SK-N-MC (cell line): ENCODE measurements at regions not wholly inside any gene's neighbourhood (a gene's known extent, or its start where the extent isn't known, plus 50 kb on each side); places are given as distances from the start of the nearest gene placed in this dataset.

Source experiments
- EZH2 ChIP-seq: fragments of 200-600 bp; sonication (generic); IDR thresholded peaks from one replicate; pipeline ENCODE4 v1.6.1; 2017; ENCODE audit warnings: antibody characterized with exemption
- POLR2AphosphoS5 ChIP-seq: IDR thresholded peaks from 2 replicates; pipeline ENCODE4 v1.6.1; 2012; ENCODE audit warnings: mild to moderate bottlenecking, low read depth, low read length, borderline replicate concordance

- no peak for TF ChIP-seq EZH2
- no peak for TF ChIP-seq POLR2AphosphoS5
Observed at GRCh38 chr12:25896981-25897380, 61.5 kb upstream of the RASSF8 start.
